ENCODE measurements at regions not wholly inside any gene's neighbourhood (a gene's known extent, or its start where the extent isn't known, plus 50 kb on each side); places are given as distances from the start of the nearest gene placed in this dataset.

DNA sequence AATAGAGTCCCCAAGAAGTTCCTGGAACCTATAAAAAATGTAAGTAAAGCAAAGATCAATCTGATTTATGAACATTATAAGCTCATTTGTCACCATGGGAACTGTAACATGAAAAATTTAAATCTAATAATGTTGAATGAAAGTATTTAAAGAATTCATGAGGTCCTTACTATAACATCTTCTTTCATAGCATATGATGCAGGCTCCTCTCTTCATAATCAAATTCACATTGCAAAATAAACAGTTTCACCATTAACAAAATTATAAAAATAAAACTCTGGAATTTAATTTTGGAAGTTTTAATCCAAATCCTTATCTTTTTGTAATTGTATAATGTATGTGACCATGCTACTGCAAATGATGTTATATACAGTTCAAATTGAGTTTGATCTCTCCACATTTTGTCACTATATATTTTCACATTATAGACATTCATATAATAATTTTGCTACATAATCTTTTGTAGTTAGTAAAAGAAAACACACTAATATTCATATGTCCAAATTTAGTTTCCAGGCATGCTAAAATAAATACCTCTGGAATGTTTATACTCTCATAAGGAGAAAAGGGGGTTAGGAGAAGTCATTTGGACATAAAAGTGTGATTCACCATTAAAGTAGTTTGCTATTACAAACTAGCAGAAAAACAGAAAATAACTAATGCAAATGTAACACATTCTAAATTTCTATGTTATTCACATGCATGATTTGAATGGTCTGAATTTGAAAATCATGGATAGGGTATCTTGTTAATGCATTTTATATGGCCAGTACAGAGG lies 954.1 kb downstream of the DSC3 start:
- H3K9me3 ChIP-seq (replicated peaks; ENCODE audit: control insufficient read depth, low read depth, low read length), result peaks cover 2% of the 10 kb centered on the region
- H3K4me1 ChIP-seq (ENCODE audit: control insufficient read depth, insufficient read depth, low read length), result no peaks in the 10 kb centered on the region
- H3K27ac ChIP-seq (ENCODE audit: low read length), result no peak overlapping the region
- no peaks in the 10 kb centered on the region for H3K36me3 ChIP-seq (ENCODE audit: control insufficient read depth, insufficient read depth, low read length)
- H3K27me3 ChIP-seq (ENCODE audit: control insufficient read depth, insufficient read depth, low read length), result no peaks in the 10 kb centered on the region
- DNase-seq, result no peak
- H3K4me3 ChIP-seq (ENCODE audit: low read length), result no peak overlapping the region

DNA sequence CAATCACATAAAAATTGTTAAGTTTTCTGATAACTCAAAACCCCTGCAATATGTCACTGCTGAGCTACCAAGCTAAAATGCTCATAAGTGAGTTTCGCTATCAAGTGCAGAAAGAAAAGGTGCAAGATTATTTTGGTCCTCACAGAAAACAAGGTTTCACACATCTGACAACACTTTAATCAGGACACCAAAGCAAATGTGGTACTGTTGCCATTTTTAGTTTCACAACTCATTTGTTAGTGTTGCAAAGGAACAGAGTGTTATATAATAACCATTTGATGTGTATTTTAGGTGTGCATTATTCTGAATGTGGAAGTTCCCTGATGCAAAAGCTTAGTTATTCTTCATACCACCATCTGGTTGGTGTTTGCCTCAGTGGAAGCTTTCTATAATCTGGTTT lies 956.2 kb downstream of the DSC3 start:
- Histone ChIP-seq H3K36me3 (ENCODE audit: control insufficient read depth, insufficient read depth, low read length) (no peaks in the 10 kb centered on the region), H3K4me1 (ENCODE audit: control insufficient read depth, insufficient read depth, low read length) (no peaks in the 10 kb centered on the region), H3K27me3 (ENCODE audit: control insufficient read depth, insufficient read depth, low read length) (no peaks in the 10 kb centered on the region), H3K4me3 (ENCODE audit: low read length) (no peak overlapping the region), H3K27ac (ENCODE audit: low read length) (no peak overlapping the region), H3K9me3 (replicated peaks; ENCODE audit: control insufficient read depth, low read depth, low read length) (peaks cover 9% of the 10 kb centered on the region)
- no peak for DNase-seq
- WGBS (ENCODE audit: insufficient coverage), result no CpG with 5 or more reads among the region's 1 CpG

DNA sequence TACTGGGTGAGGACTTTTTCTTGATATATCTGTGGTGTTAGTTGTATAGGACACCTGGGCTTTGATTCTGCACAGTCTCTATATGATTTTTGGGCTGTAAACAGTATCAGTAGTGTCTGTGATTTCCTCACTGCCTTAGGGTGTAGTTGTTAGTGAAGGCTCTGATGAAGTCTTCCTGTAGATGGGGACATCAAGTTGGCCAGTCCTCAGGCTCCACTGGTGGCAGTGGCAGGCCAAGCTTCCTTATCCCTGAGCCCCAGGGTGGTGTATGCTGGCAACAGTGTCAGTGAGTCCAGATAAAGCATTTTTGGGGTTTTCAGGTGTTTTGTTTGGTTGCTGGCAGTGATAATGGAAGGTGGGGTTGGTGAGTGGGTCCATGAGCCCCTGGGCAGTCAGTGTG lies 961.4 kb downstream of the DSC3 start:
- H3K9me3 ChIP-seq (replicated peaks; ENCODE audit: control insufficient read depth, low read depth, low read length), result peaks cover 12% of the 10 kb centered on the region
- H3K27me3 ChIP-seq (ENCODE audit: control insufficient read depth, insufficient read depth, low read length), result no peaks in the 10 kb centered on the region
- H3K4me3 ChIP-seq (ENCODE audit: low read length), result no peak overlapping the region
- no peaks in the 10 kb centered on the region for H3K4me1 ChIP-seq (ENCODE audit: control insufficient read depth, insufficient read depth, low read length)
- no peaks in the 10 kb centered on the region for H3K36me3 ChIP-seq (ENCODE audit: control insufficient read depth, insufficient read depth, low read length)
- no peak overlapping the region for H3K27ac ChIP-seq (ENCODE audit: low read length)
- no peak for DNase-seq

DNA sequence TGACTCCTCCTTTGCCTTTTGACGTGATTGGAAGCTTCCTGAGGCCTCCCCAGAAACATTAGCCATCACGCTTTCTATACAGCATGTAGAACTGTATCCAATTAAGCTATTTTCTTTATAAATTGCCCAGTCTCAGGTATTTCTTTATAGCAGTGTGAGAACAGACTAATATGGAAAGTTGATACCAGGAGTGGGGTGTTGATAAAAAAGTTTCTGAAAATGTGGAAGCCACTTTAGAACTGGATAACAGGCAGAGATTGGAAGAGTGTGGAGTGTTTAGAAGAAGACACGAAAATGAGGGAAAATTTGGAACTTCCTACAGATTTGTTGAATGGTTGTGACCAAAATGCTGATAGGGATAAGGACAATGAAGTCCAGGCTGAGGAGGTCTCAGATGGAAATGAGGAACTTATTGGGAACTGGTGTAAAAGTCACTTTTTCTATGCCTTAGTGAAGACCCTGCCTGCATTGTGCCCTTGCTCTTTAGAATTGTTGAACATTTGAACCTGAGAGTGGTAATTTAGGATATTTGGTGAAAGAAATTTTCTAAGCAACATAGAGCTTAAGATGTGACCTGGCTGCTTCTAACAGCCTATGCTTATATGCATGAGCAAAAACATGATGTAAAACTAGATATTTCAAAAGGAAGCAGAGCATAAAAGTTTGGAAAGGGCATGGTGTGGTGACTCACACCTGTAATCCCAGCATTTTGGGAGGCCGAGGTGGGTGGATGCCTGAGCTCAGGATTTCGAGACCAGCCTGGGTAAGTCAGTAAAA lies 969.7 kb downstream of the DSC3 start:
- no peaks in the 10 kb centered on the region for H3K27me3 ChIP-seq (ENCODE audit: control insufficient read depth, insufficient read depth, low read length)
- 53% methylated on average over 1 of the region's 5 CpGs for WGBS (ENCODE audit: insufficient coverage)
- H3K27ac ChIP-seq (ENCODE audit: low read length), result no peak overlapping the region
- DNase-seq, result no peak
- H3K36me3 ChIP-seq (ENCODE audit: control insufficient read depth, insufficient read depth, low read length), result no peaks in the 10 kb centered on the region
- H3K9me3 ChIP-seq (replicated peaks; ENCODE audit: control insufficient read depth, low read depth, low read length), result peaks cover 11% of the 10 kb centered on the region
- H3K4me3 ChIP-seq (ENCODE audit: low read length), result no peak overlapping the region
- H3K4me1 ChIP-seq (ENCODE audit: control insufficient read depth, insufficient read depth, low read length), result no peaks in the 10 kb centered on the region

DNA sequence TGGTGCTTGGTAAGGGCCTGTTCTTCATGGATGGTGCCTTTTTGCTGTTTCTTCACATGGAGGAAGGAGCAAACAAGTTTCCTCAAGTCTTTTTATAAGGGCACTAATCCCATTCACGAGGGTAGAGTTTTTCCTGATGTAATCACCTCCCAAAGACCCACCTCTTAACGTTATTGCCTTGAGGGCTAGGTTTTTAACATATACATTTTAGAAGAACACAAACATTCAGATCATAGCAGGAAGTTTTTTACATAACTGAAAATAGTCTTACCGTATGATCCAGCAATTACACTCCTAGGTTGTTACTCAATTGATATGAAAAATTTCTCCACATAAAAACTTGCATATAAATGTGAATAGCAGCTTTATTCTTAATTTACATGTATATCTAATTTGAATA lies 976.3 kb downstream of the DSC3 start:
- no peaks in the 10 kb centered on the region for H3K36me3 ChIP-seq (ENCODE audit: control insufficient read depth, insufficient read depth, low read length)
- H3K27ac ChIP-seq (ENCODE audit: low read length), result no peak overlapping the region
- no CpG with 5 or more reads among the region's 3 CpGs for WGBS (ENCODE audit: insufficient coverage)
- H3K9me3 ChIP-seq (replicated peaks; ENCODE audit: control insufficient read depth, low read depth, low read length), result peaks cover 6% of the 10 kb centered on the region
- no peak for DNase-seq
- H3K27me3 ChIP-seq (ENCODE audit: control insufficient read depth, insufficient read depth, low read length), result no peaks in the 10 kb centered on the region
- no peaks in the 10 kb centered on the region for H3K4me1 ChIP-seq (ENCODE audit: control insufficient read depth, insufficient read depth, low read length)
- H3K4me3 ChIP-seq (ENCODE audit: low read length), result no peak overlapping the region

DNA sequence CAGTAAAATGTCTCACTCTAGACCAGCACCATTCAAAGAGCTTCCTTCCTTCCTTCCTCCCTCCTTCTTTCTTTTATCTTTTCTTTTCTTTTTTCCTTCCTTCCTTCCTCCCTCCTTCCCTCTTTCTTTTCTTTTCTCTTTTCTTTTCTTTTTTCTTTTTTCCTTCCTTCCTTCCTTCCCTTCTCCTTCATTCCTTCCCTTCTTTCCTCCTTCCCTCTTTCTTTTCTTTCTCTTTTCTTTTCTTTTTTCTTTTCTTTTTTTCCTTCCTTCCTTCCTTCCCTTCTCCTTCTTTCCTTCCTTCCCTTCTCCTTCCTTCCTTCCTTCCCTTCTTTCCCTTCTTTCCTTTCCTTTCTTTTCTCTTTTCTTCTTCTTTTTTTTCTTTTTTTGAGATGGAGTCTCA lies 985.1 kb downstream of the DSC3 start:
- no peak overlapping the region for H3K4me3 ChIP-seq (ENCODE audit: low read length)
- no peak for DNase-seq
- H3K36me3 ChIP-seq (ENCODE audit: control insufficient read depth, insufficient read depth, low read length), result no peaks in the 10 kb centered on the region
- H3K27ac ChIP-seq (ENCODE audit: low read length), result no peak overlapping the region
- no peaks in the 10 kb centered on the region for H3K27me3 ChIP-seq (ENCODE audit: control insufficient read depth, insufficient read depth, low read length)
- H3K9me3 ChIP-seq (replicated peaks; ENCODE audit: control insufficient read depth, low read depth, low read length), result no peaks in the 10 kb centered on the region
- no peaks in the 10 kb centered on the region for H3K4me1 ChIP-seq (ENCODE audit: control insufficient read depth, insufficient read depth, low read length)

DNA sequence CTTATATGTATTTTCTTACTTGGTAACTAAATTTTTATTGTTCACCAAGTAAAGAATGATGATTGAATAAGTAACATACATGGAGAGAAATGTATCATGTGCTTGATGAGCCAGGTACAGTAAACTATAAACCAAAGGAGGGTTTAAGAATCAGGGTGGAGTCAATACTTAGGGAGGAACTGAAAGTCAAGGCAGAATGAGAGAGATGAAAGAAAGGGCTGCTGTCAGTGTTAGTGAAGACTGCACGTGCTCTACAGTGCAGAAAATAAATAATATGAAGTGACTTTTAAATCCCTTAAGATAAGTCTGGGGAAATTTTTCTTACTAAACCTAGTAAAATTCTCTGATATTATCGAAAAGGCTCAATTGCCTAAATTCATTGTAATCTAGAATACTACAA lies 986.0 kb downstream of the DSC3 start:
- no peaks in the 10 kb centered on the region for H3K36me3 ChIP-seq (ENCODE audit: control insufficient read depth, insufficient read depth, low read length)
- H3K27ac ChIP-seq (ENCODE audit: low read length), result no peak overlapping the region
- DNase-seq, result no peak
- WGBS (ENCODE audit: insufficient coverage), result no CpG with 5 or more reads among the region's 2 CpGs
- no peak overlapping the region for H3K4me3 ChIP-seq (ENCODE audit: low read length)
- no peaks in the 10 kb centered on the region for H3K27me3 ChIP-seq (ENCODE audit: control insufficient read depth, insufficient read depth, low read length)
- no peaks in the 10 kb centered on the region for H3K4me1 ChIP-seq (ENCODE audit: control insufficient read depth, insufficient read depth, low read length)
- H3K9me3 ChIP-seq (replicated peaks; ENCODE audit: control insufficient read depth, low read depth, low read length), result no peaks in the 10 kb centered on the region

DNA sequence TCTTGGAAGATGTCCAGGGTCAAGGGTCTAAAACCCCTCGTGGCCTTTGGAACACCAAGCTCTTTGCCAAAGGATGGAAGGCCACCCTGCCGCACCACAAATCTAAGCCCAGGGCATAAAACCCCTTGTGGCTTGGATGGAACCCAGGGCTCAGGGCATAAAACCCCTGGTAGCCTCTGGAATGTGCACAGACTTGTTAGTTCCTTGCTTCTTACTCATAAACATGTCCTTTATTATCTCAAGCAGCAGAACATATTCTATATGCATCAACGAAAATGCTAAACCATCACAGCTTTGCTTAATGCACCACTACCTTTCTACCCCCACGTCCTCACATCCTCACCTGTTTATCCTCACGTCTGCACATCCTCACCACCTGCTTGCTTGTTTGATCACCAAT lies 998.0 kb downstream of the DSC3 start:
- Histone ChIP-seq H3K36me3 (ENCODE audit: control insufficient read depth, insufficient read depth, low read length) (no peaks in the 10 kb centered on the region), H3K9me3 (replicated peaks; ENCODE audit: control insufficient read depth, low read depth, low read length) (no peaks in the 10 kb centered on the region), H3K27me3 (ENCODE audit: control insufficient read depth, insufficient read depth, low read length) (no peaks in the 10 kb centered on the region), H3K4me1 (ENCODE audit: control insufficient read depth, insufficient read depth, low read length) (no peaks in the 10 kb centered on the region), H3K4me3 (ENCODE audit: low read length) (no peak overlapping the region), H3K27ac (ENCODE audit: low read length) (no peak overlapping the region)
- no peak for DNase-seq
- 76% methylated on average over 5 of the region's 5 CpGs for WGBS (ENCODE audit: insufficient coverage)

DNA sequence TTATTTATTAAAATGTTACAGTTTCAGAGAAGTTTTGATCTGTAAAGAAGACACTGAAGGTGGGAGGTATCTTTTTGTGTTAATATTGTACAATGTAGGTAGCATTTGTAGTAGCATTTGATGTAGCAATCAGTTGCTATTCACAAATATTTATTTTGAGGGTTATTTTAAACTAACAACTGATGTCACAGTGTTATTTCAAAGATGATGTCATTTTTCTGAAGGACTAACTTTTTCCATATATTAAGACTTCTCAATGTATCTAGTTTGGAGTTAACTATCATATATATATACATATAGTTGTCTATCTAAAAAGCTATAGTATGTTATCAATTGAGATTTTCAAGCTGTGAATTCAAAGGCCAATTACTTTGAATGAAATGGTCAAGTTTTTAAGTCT lies 1003.3 kb downstream of the DSC3 start:
- Histone ChIP-seq H3K9me3 (replicated peaks; ENCODE audit: control insufficient read depth, low read depth, low read length) (peaks cover 13% of the 10 kb centered on the region), H3K4me3 (ENCODE audit: low read length) (no peak overlapping the region), H3K27me3 (ENCODE audit: control insufficient read depth, insufficient read depth, low read length) (no peaks in the 10 kb centered on the region), H3K36me3 (ENCODE audit: control insufficient read depth, insufficient read depth, low read length) (no peaks in the 10 kb centered on the region), H3K4me1 (ENCODE audit: control insufficient read depth, insufficient read depth, low read length) (no peaks in the 10 kb centered on the region), H3K27ac (ENCODE audit: low read length) (no peak overlapping the region)
- no peak for DNase-seq

DNA sequence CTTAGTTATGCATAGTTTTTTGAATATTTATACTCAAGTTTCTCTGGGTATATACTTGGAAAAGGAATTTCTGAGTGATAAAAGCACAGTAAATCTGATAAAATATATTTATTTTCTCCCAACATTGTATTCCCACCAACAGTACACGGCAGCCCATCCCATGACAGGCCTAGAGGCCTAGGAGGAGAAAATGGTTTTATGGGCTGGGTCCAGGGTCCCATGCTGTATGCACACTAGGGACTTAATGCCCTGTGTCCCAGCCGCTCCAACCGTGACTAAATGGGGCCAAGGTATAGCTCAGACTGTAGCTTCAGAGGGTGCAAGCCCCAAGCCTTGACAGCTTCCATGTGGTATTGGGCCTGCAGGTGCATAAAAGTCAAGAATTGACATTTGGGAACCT lies 1007.7 kb downstream of the DSC3 start:
- Histone ChIP-seq H3K36me3 (ENCODE audit: control insufficient read depth, insufficient read depth, low read length) (no peaks in the 10 kb centered on the region), H3K4me1 (ENCODE audit: control insufficient read depth, insufficient read depth, low read length) (no peaks in the 10 kb centered on the region), H3K27ac (ENCODE audit: low read length) (no peak overlapping the region), H3K9me3 (replicated peaks; ENCODE audit: control insufficient read depth, low read depth, low read length) (peaks cover 14% of the 10 kb centered on the region), H3K4me3 (ENCODE audit: low read length) (no peak overlapping the region), H3K27me3 (ENCODE audit: control insufficient read depth, insufficient read depth, low read length) (no peaks in the 10 kb centered on the region)
- 95% methylated on average over 2 of the region's 3 CpGs for WGBS (ENCODE audit: insufficient coverage)
- DNase-seq, result no peak

All from muscle of leg (tissue), 3 donors.